HepG2 (cell line): ENCODE measurements at regions not wholly inside any gene's neighbourhood (a gene's known extent, or its start where the extent isn't known, plus 50 kb on each side); places are given as distances from the start of the nearest gene placed in this dataset.

Source experiments
- NFIC ChIP-seq: IDR thresholded peaks from 2 replicates; pipeline ENCODE4 v1.6.1; 2012; ENCODE audit warnings: mild to moderate bottlenecking, low read length, inconsistent platforms
- RARA ChIP-seq: IDR thresholded peaks from 2 replicates; pipeline ENCODE4 v1.6.1; 2016; ENCODE audit warnings: missing genetic modification reagents, missing compliant biosample characterization
- ZBTB21 ChIP-seq: sonication (generic); formaldehyde crosslinking; IDR thresholded peaks from 2 replicates; pipeline ENCODE4 v1.4.0; 2020; ENCODE audit warnings: missing genetic modification reagents
- ZFY ChIP-seq: sonication (generic); formaldehyde crosslinking; IDR thresholded peaks from 2 replicates; pipeline ENCODE4 v1.4.0; 2020; ENCODE audit warnings: missing genetic modification reagents
- ZNF615 ChIP-seq: sonication (generic); formaldehyde crosslinking; IDR thresholded peaks from 2 replicates; pipeline ENCODE4 v1.5.0; 2020; ENCODE audit warnings: mild to moderate bottlenecking, missing genetic modification reagents, borderline replicate concordance
- TF ChIP-seq, protein P1 (sequence below), 2 experiments: sonication (generic) in 1 of 2; formaldehyde crosslinking in 1 of 2; IDR thresholded peaks; 2 replicates each; pipeline versions ENCODE4 v1.4.0 to v1.6.1; 2016 to 2020; ENCODE audit warnings: borderline replicate concordance in 1 of 2, low read depth in 1 of 2, mild to moderate bottlenecking in 1 of 2, missing genetic modification reagents in 1 of 2
- TF ChIP-seq, protein P2 (sequence below): IDR thresholded peaks from 2 replicates; pipeline ENCODE4 v1.6.1; 2016; ENCODE audit warnings: low read depth, borderline replicate concordance
- TF ChIP-seq, protein P3 (sequence below): sonication (generic); formaldehyde crosslinking; IDR thresholded peaks from 2 replicates; pipeline ENCODE4 v1.4.0; 2020; ENCODE audit warnings: missing genetic modification reagents
- TF ChIP-seq, protein P4 (sequence below): sonication (generic); formaldehyde crosslinking; IDR thresholded peaks from 2 replicates; pipeline ENCODE4 v1.4.0; 2020; ENCODE audit warnings: mild to moderate bottlenecking, missing genetic modification reagents
- TF ChIP-seq, protein P5 (sequence below): IDR thresholded peaks from 2 replicates; pipeline ENCODE4 v1.6.1; 2016; ENCODE audit warnings: mild to moderate bottlenecking, missing biosample characterization, missing genetic modification reagents

DNA sequence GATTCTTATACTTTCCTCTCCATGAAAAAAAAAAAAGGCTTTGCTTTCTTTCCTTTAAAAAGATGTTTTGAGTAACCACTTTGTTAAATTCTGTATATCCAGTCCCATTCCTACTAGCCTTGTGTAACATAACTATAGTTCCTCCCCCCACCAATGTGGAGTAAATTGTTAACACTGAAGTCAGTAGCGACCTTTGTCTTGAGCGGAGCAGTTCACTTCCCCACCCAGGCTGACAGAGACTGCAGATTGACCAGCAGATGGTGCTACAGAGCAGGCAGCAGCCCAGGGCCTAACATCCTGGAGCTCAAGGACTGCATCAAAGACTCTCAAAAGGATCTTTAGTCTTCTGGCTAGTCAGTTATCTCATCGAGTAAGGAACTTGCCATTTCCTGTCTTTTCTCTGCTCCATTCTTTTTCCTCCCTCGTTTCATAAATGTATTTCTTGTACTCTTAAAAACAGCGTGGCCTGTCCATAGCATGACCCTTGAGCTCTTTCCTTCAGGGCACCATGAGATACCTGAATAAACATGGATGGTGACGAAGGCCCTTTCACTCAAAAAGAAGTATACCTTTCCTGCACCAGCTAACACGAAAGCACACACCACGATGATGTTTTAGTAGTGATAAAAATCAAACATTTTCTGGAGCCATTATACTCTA, 503.5 kb upstream of the PKN2 start (continued):
- TF ChIP-seq, protein P1, sequence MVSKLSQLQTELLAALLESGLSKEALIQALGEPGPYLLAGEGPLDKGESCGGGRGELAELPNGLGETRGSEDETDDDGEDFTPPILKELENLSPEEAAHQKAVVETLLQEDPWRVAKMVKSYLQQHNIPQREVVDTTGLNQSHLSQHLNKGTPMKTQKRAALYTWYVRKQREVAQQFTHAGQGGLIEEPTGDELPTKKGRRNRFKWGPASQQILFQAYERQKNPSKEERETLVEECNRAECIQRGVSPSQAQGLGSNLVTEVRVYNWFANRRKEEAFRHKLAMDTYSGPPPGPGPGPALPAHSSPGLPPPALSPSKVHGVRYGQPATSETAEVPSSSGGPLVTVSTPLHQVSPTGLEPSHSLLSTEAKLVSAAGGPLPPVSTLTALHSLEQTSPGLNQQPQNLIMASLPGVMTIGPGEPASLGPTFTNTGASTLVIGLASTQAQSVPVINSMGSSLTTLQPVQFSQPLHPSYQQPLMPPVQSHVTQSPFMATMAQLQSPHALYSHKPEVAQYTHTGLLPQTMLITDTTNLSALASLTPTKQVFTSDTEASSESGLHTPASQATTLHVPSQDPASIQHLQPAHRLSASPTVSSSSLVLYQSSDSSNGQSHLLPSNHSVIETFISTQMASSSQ (IDR thresholded peaks at IDR 0.05; ENCODE audit: low read depth), result peak; percentile 27; the same call in 1 of the 2 replicates
- TF ChIP-seq, protein P1 (CRISPR knock-in tag; IDR thresholded peaks at IDR 0.05; ENCODE audit: borderline replicate concordance), result no peak
- TF ChIP-seq NFIC (no peak), ZBTB21 (no peak), ZFY (peak; percentile 57), ZNF615 (CRISPR knock-in tag) (no peak), RARA (CRISPR knock-in tag) (0 out of 2 replicates have a peak, but pooled peaks have one; percentile 38)
- TF ChIP-seq, protein P2, sequence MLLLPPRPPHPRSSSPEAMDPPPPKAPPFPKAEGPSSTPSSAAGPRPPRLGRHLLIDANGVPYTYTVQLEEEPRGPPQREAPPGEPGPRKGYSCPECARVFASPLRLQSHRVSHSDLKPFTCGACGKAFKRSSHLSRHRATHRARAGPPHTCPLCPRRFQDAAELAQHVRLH (CRISPR knock-in tag), result peak; percentile 60; the same call in 1 of the 2 replicates
- TF ChIP-seq, protein P3, sequence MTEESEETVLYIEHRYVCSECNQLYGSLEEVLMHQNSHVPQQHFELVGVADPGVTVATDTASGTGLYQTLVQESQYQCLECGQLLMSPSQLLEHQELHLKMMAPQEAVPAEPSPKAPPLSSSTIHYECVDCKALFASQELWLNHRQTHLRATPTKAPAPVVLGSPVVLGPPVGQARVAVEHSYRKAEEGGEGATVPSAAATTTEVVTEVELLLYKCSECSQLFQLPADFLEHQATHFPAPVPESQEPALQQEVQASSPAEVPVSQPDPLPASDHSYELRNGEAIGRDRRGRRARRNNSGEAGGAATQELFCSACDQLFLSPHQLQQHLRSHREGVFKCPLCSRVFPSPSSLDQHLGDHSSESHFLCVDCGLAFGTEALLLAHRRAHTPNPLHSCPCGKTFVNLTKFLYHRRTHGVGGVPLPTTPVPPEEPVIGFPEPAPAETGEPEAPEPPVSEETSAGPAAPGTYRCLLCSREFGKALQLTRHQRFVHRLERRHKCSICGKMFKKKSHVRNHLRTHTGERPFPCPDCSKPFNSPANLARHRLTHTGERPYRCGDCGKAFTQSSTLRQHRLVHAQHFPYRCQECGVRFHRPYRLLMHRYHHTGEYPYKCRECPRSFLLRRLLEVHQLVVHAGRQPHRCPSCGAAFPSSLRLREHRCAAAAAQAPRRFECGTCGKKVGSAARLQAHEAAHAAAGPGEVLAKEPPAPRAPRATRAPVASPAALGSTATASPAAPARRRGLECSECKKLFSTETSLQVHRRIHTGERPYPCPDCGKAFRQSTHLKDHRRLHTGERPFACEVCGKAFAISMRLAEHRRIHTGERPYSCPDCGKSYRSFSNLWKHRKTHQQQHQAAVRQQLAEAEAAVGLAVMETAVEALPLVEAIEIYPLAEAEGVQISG (CRISPR knock-in tag), result peak; percentile 52; the same call in 1 of the 2 replicates
- TF ChIP-seq, protein P4, sequence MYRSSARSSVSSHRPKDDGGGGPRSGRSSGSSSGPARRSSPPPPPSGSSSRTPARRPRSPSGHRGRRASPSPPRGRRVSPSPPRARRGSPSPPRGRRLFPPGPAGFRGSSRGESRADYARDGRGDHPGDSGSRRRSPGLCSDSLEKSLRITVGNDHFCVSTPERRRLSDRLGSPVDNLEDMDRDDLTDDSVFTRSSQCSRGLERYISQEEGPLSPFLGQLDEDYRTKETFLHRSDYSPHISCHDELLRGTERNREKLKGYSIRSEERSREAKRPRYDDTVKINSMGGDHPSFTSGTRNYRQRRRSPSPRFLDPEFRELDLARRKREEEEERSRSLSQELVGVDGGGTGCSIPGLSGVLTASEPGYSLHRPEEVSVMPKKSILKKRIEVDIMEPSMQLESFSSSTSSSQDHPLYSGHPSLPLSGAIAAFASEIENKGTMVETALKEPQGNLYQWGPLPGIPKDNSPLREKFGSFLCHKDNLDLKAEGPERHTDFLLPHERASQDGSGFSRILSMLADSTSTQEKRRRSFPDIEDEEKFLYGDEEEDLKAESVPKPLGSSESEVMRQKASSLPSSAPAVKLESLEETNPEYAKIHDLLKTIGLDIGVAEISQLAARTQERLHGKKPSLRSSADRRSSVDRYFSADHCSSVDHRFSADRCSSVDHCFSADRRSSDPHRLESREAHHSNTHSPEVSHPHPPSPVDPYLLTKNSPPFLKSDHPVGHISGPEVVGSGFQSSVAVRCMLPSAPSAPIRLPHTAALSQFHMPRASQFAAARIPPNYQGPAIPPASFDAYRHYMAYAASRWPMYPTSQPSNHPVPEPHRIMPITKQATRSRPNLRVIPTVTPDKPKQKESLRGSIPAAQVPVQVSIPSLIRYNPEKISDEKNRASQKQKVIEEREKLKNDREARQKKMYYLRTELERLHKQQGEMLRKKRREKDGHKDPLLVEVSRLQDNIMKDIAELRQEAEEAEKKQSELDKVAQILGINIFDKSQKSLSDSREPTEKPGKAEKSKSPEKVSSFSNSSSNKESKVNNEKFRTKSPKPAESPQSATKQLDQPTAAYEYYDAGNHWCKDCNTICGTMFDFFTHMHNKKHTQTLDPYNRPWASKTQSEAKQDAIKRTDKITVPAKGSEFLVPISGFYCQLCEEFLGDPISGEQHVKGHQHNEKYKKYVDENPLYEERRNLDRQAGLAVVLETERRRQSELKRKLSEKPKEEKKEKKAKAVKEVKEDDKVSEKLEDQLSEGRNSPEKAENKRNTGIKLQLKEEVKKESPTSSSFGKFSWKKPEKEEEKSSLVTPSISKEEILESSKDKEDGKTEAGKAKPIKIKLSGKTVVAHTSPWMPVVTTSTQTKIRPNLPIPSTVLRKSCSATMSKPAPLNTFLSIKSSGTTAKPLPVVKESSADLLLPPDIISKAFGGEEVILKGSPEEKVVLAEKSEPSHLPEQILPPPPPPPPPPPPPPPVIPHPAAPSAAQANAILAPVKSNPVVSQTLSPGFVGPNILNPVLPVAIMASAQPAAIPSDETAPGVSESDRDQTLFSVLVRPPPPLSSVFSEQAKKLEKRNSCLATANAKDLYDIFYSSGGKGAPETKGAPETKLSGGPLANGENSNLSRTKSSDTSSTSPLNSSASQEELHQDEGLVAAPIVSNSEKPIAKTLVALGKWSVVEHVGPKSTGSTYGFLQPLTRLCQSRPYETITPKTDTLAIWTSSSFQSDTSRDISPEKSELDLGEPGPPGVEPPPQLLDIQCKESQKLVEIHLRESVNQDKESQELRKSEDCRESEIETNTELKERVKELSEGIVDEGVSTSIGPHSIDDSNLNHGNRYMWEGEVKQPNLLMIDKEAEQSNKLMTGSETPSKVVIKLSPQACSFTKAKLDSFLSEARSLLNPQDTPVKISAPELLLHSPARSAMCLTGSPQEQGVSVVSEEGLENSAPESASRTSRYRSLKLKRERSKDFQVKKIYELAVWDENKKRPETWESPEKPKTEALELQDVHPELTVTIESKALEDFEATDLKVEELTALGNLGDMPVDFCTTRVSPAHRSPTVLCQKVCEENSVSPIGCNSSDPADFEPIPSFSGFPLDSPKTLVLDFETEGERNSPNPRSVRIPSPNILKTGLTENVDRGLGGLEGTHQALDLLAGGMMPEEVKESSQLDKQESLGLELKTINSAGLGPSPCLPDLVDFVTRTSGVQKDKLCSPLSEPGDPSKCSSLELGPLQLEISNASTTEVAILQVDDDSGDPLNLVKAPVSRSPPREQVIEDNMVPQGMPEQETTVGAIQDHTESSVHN (CRISPR knock-in tag), result no peak
- TF ChIP-seq, protein P5, sequence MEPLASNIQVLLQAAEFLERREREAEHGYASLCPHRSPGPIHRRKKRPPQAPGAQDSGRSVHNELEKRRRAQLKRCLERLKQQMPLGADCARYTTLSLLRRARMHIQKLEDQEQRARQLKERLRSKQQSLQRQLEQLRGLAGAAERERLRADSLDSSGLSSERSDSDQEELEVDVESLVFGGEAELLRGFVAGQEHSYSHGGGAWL, result no peak
